DND-41 (cell line): ENCODE measurements at regions not wholly inside any gene's neighbourhood (a gene's known extent, or its start where the extent isn't known, plus 50 kb on each side); places are given as distances from the start of the nearest gene placed in this dataset.

Experiments used
- CTCF ChIP-seq: IDR thresholded peaks from 2 replicates; pipeline ENCODE4 v1.5.1; 2012; ENCODE audit warnings: borderline replicate concordance, low read length, moderate library complexity, mild to moderate bottlenecking; ENCODE audit not compliant: poor library complexity, severe bottlenecking; ENCODE audit errors: extremely low read depth
- EZH2 ChIP-seq: IDR thresholded peaks from 3 replicates; pipeline ENCODE4 v1.6.1; 2012; ENCODE audit warnings: borderline replicate concordance, low read depth, mild to moderate bottlenecking, moderate library complexity, low read length, inconsistent platforms; ENCODE audit not compliant: severe bottlenecking

- TF ChIP-seq CTCF (no peak), EZH2 (no peak)
Measured at GRCh38 chr4:163764569-163764968, 270.1 kb downstream of the TMA16 start.
